ENCODE measurements at regions not wholly inside any gene's neighbourhood (a gene's known extent, or its start where the extent isn't known, plus 50 kb on each side); places are given as distances from the start of the nearest gene placed in this dataset.

DNA sequence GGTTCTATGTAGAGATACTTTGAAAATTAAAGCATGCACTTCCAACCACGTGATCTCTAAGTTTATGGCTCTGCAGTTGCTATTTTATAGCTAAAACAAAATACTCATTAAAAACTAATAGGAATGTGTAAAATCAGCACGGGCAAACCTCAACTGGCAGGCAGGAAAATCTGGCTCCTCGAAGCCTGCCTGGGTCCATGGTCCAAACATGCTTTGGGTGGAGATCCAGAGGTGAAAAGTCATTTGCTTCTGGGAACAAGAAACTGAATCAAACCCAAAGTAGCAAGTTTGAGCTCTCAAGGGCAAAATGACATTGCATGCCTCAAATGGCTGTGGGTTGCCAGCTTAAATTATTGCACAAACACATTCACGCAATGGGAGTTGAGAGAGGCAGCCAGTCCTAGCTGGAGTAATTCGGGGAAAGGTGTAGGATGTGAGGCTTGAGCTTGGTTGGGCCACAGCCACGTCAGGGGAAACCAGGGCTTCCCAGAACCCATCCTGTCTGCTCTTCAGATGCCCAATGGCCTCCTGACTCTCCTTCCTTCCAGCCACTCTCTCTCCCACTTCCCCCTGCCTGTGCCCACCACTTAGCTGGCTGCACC is 75.2 kb upstream of the LCLAT1 start:
- no peak for DNase-seq

DNA sequence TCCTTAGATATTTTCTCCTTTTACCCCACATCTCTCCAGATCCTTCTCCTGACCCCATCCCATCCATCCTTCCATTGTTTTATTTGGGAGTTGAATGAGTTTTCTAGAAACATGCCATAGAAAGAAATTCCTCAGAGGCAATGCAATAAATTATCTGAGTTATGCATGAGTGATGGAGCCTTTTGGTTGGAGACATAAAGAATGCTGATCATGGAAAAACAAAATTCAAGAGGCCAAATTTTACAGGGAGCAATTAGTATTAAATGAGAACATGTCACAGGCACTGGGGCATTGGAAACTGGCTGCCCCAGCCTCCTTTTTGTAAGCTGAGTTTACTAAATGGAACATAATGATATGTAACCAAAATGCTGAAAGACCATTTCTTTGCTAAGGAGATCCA is 74.2 kb upstream of the LCLAT1 start:
- no peak for DNase-seq

DNA sequence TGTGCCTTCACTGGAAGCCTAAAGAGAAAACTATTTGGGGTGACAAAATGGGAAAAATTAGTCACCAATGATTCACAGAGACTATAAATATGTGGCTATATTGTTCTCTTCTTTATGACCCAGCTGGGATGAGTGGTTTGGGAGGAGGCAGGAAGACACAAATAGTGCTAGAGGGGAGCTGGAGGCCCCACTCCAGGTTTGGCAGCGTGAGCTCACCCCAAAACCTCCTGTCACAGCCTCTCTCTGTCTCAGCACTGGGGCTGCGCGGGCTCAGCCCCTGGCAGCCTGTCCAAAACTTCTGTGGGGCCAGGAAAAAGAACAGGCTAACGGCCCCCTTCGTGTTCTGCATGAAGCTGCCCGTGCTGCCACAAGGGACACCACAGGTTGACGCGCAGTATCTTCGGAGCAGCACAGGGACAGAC is 73.2 kb upstream of the LCLAT1 start:
- no peak for DNase-seq

DNA sequence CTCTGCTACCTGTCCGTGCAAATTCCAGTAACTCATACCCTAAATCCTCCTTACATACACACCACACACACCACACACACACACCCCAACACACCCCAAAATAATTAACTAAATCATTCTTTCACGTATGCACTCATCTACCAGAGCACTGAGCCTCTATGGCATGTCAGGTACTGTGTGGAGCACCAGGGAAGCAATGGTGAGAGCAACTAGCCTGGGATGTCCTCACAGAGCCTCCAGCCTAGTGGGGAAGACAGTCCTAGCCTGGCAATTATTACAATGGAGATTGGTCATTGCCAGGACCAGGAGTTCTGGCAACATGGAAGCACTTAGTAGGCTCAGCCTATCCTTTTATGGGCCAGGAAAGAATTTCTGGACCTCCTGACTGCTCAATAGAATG is 72.7 kb upstream of the LCLAT1 start:
- no peak for DNase-seq

DNA sequence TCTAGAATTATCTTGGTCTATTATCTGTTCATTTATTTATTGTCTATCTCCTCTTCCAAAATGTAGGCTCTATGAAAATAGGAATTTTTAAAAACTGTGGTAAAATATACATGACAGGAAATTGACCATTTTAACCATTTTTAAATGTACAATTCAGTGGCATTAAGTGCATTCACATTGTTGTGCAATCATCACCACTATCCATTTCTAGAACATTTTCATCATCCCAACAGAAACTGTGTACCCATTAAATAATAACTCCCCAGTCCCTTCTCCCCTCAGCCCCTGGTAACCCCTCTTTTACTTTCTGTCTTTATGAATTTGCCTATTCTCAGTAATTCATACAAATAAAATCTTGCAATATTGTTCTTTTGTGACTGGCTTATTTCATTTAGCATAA is 71.1 kb upstream of the LCLAT1 start:
- no peak for DNase-seq

DNA sequence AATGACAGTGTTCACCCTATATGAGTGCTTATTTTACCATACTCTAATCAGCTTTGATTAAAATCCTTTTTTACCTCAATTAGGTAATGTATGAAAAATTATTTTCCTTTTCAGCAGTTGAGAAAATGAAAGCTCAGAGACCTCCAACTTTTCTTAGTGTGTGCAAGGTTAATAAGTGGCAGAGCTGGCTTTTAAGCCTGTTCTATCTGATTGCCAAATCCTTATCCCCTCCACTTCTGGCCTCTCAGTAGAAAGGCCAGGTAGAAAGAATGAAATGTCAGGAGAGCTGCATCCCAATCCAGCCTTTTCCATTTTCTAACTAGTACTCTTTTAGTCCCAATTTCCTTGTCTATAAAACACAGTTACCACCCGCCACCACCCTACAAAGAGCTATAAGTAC is 67.6 kb upstream of the LCLAT1 start:
- no peak for DNase-seq

DNA sequence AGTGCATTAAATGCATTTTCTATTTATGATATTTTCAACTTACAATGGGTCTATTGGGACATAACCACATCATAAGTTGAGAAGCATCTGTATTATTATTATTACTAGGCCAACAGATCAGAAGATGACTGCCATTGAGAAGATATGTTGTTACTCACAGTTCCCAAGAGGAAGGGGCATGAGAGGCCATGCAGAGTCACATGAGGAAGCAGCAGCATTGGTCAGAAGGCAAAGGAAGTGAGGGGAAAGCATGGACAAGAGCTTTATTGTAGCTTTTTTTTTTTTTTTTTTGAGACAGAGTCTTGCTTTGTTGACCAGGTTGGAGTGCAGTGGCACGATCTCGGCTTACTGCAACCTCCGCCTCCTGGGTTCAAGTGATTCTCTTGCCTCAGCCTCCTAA is 66.2 kb upstream of the LCLAT1 start:
- no peak for DNase-seq

DNA sequence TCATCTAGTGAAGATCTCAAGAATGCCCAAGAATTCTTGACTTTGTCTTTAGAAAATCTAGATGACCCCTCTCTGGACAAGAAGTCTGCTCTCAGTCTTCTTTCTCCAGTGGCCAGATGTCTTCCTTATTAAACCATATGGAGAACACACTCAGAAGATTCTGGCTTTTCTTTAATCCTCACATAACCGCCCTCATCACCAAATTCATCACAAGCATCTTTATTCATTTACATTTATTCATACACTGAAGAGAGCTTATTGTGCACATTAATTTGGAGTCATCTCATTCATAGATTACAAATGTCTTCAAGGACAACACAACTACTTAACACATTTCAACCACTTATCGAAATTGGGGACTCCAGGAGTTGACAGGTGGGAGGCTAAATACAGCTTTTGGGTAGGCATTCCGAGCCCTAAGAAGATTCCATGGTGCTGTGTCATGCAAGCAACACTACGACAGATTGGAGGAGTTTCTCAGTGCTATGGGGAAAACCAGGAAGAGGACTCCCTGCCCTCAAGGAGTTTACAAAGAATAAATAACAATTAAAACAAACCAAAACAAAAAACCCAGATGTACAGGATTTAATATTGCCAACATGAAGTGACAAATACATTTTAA is 64.8 kb upstream of the LCLAT1 start:
- DNase-seq, result peak; percentile 95 to 98

DNA sequence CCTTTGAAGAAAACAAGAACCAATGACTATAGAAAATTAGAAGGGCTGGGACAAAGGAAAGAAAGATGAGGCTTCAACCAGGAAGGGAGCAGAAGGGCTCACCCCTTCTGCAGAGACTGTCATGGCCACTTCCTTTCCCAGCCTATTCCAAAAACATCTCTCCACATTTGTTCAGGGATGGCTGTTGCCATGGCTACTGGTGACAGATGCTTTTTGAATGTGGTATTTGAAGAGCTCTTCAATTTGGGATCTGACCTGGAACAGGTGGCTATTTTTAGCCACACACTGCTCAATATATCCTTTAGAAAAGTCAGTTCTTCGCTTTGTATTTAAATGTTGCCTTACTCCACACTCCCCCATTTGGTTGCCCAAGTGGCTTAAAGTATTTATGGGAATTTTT is 64.1 kb upstream of the LCLAT1 start:
- peak; percentile 97 to 98 for DNase-seq

DNA sequence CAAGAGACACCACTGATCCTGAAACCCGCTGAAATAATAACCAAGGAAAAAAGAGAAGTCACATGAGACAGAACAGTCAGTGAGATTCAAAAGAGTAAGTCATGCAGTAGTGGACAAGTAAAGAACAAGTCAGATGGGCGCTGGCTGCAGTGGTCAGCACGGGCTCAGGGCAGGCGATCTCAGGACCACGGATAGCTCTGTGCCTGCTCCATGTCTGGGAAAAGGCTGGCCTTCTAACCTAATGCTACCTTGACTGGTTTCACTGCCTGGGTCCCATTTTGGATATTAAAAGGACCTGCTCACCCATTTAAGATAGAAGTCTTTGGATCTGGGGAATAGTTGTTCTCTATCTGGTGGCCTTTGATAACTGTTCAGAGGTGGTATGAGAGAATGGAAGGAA is 61.7 kb upstream of the LCLAT1 start:
- DNase-seq, result no peak

DNA sequence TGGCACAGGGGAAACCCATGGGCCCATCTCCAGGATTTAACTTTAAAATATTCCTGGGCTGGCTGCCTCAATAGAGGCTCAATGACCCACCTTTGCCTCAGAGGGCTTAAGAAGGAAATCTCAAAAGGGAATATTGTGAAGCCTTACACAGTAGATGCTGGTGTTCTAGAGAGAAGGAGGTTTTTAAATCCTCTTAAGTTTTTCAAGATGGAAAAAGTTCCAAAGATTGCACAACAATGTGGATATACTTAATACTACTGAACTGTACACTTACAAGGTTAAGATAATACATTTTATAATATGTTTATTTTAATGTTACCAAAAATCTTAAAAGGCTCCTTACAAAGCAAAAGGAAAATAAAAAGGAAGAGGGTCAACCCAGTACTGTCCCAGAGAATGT is 54.9 kb upstream of the LCLAT1 start:
- DNase-seq, result no peak

DNA sequence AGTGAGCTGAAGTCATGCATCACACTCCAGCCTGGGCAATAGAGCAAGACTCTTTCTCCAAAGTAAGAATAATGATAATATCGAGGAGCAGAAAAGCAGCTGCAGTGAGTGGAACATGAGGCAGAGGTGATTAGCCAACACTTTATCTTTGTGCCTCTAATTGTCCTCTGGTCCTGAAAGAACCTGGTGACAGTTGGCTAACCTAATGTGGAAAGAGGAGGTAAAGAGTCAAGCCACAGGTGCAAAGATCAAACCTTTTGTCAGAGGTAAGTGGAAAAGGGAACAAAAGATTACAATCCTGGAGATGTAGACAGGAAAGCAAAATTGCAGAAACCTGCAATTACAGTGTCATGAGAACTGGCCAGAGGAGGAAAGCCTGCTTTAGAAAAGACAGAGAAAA is 53.5 kb upstream of the LCLAT1 start:
- DNase-seq, result no peak

DNA sequence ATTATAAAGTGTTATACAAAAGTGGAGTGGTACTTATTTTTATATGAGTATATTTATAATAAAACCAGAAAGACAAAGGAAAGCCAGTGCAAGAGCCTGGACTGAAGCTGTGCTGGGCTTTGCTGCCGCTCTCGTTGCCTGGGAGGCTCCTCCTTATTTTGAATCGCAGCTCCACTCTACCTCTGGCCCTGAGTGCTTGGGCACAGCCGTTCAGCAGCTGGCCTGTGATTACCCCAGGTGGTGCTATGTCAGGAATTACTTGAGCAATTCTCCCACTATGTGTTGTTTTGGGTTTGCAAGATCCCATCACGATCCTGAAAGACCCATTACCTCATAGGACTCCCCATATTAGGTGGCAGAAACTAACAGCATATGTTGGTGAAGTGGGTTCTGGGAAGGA is 53.0 kb upstream of the LCLAT1 start:
- DNase-seq, result peak; percentile 14 to 80

DNA sequence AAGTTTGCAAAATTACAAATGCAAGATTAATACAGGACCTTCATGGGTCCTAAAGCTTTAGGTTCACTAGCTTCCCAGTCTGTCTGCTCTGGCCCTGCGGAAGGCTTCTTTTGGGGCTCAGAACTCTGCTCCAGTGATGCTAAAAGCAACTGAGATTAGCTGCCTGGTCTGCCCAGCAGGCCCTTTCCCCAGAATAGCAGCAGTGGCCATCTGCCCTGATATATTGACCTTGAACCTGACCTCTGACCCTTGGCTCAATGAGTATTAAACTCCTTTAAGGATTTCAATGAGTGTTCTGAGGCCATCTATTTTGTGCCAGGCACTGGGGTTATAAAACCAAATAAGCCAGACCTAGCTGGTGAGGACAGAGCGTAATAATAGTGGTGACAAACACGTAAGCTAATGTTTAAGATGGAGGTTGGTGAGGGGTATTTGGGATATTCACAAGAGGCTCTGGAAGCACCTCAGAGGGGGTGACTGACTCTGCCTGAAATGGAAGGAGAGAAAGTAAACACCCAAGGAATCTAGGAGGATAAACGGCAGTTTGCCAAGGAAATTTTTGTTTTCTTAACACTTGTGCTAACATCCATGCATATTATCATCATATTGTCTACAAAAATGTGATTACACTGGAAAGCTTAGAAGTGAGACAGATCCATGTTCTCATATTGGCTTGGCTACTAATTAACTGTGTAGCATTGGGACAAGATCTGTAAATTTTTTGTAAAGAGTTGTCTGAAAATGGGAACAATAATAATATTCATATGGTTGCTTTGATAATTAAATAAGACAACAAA is 50.4 kb upstream of the LCLAT1 start:
- no peak for DNase-seq
